HG02970 (cell line): ENCODE measurements at regions not wholly inside any gene's neighbourhood (a gene's known extent, or its start where the extent isn't known, plus 50 kb on each side); places are given as distances from the start of the nearest gene placed in this dataset.

ENCODE experiments used
- ATAC-seq: cut with Tn5 transposase; IDR thresholded peaks from one replicate; pipeline ENCODE4 v1.9.1; 2021; ENCODE audit warnings: mild to moderate bottlenecking, moderate library complexity, moderate number of reproducible peaks; ENCODE audit not compliant: unreplicated experiment, low FRiP score

GRCh38 chr6:14614631-14615030 is 497.1 kb downstream of the CD83 start:
- no peak for ATAC-seq

GRCh38 chr6:14616656-14617055 is 499.1 kb downstream of the CD83 start:
- ATAC-seq = no peak

GRCh38 chr6:14618759-14619418 is 501.3 kb downstream of the CD83 start:
- no peak for ATAC-seq

GRCh38 chr6:14619419-14619781 is 501.8 kb downstream of the CD83 start:
- ATAC-seq = no peak

GRCh38 chr6:14620522-14620921 is 502.9 kb downstream of the CD83 start:
- no peak for ATAC-seq

GRCh38 chr6:14621518-14621917 is 503.9 kb downstream of the CD83 start:
- ATAC-seq = no peak

- no peak for ATAC-seq
These were observed 504.5 kb downstream of the CD83 start for GRCh38 chr6:14622085-14622484.

GRCh38 chr6:14622909-14623505 is 505.4 kb downstream of the CD83 start:
- ATAC-seq = no peak

- ATAC-seq = no peak
These were observed 507.8 kb downstream of the CD83 start for GRCh38 chr6:14625173-14625895.

- ATAC-seq = no peak
These were observed 509.0 kb downstream of the CD83 start for GRCh38 chr6:14626556-14626955.

GRCh38 chr6:14630016-14630415 is 512.4 kb downstream of the CD83 start:
- no peak for ATAC-seq

GRCh38 chr6:14633479-14633878 is 515.9 kb downstream of the CD83 start:
- ATAC-seq = no peak

GRCh38 chr6:14634072-14634471 is 516.5 kb downstream of the CD83 start:
- ATAC-seq = no peak

GRCh38 chr6:14635195-14635594 is 517.6 kb downstream of the CD83 start:
- ATAC-seq = no peak

GRCh38 chr6:14635934-14636591 is 518.5 kb downstream of the CD83 start:
- ATAC-seq = no peak

GRCh38 chr6:14638435-14638905 is 520.9 kb downstream of the CD83 start:
- ATAC-seq = no peak

- ATAC-seq = no peak
These were observed 521.6 kb downstream of the CD83 start for GRCh38 chr6:14638906-14639761.

- no peak for ATAC-seq
These were observed 522.5 kb downstream of the CD83 start for GRCh38 chr6:14639983-14640599.

- ATAC-seq = no peak
These were observed 523.1 kb downstream of the CD83 start for GRCh38 chr6:14640631-14641030.
